ENCODE measurements at regions not wholly inside any gene's neighbourhood (a gene's known extent, or its start where the extent isn't known, plus 50 kb on each side); places are given as distances from the start of the nearest gene placed in this dataset.

DNA sequence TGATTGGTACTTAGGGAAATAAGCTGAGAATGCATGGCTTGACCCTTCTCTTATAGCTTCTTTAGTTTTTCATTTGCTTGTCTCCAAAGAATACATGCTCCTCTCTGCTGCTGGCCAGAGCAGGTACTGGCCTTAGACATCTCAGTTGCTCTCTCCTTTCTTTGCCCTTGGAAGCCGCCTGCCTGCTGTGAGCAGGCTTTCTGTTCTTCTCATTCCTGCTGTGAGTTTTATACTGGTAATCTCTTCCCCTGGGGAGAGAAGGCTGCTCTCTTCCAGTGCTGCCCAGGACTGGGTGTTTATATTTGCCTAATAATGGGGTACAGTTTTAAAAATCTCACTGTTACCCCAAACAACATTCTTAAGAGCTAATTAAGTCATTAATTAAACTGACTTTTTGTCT is 323.5 kb upstream of the LRRC7 start:
- DNase-seq (ENCODE audit: low read depth) = no peak

DNA sequence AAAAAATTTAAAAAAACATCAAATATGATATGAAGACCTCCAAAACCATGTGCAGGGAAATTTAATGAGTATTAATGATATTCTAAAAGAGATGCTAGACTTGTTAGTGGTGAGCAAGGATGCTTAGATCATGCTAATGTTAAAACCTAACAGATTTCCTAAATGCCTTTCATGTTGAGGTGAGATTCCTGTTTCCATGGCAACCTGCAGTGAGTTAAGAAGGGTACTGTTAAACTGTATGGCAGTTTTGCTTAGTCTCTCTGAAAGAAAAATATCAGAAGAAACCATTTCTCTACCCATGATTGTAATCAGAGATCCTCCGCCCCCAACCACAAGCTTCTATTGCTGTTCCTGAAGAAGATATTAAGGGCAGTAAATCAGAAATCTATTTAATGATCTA is 321.6 kb upstream of the LRRC7 start:
- DNase-seq (ENCODE audit: low read depth) = no peak

- no peak for DNase-seq (ENCODE audit: low read depth)
Measured at GRCh38 chr1:69246710-69247109, 321.0 kb upstream of the LRRC7 start.

GRCh38 chr1:69252696-69253095 is 315.0 kb upstream of the LRRC7 start:
- DNase-seq (ENCODE audit: low read depth) = no peak

DNA sequence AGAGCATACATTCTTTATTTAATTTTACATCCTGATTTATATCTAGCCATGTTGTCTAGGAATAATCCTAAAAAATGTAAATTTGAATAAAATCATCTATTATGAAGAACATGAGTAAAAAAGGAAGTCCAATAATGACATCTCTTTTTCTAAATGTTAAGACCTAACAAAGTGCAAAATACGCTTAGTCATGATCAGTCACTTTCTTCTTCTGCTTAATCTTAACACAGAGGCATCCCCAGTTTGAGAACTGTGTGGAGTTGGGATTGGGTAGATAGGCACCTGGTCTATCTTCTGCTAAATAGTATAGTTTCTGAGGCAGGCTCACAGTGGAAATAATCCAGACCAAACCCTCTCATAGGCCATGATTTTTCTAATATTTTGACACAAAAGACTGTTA is 311.7 kb upstream of the LRRC7 start:
- DNase-seq (ENCODE audit: low read depth) = no peak

GRCh38 chr1:69258842-69259241 is 308.9 kb upstream of the LRRC7 start:
- DNase-seq (ENCODE audit: low read depth) = no peak

- DNase-seq (ENCODE audit: low read depth) = no peak
Measured at GRCh38 chr1:69263921-69264391, 303.8 kb upstream of the LRRC7 start.

GRCh38 chr1:69269491-69269890 is 298.2 kb upstream of the LRRC7 start:
- no peak for DNase-seq (ENCODE audit: low read depth)

- DNase-seq (ENCODE audit: low read depth) = no peak
Measured at GRCh38 chr1:69271587-69272125, 296.1 kb upstream of the LRRC7 start.

GRCh38 chr1:69272684-69273083 is 295.0 kb upstream of the LRRC7 start:
- DNase-seq (ENCODE audit: low read depth) = no peak

GRCh38 chr1:69278923-69279322 is 288.8 kb upstream of the LRRC7 start:
- no peak for DNase-seq (ENCODE audit: low read depth)

GRCh38 chr1:69283516-69283915 is 284.2 kb upstream of the LRRC7 start:
- no peak for DNase-seq (ENCODE audit: low read depth)

GRCh38 chr1:69284508-69284907 is 283.2 kb upstream of the LRRC7 start:
- no peak for DNase-seq (ENCODE audit: low read depth)

GRCh38 chr1:69288416-69288815 is 279.3 kb upstream of the LRRC7 start:
- DNase-seq (ENCODE audit: low read depth) = no peak

- peak; percentile 12 for DNase-seq (ENCODE audit: low read depth)
Measured at GRCh38 chr1:69290291-69290690, 277.4 kb upstream of the LRRC7 start.

DNA sequence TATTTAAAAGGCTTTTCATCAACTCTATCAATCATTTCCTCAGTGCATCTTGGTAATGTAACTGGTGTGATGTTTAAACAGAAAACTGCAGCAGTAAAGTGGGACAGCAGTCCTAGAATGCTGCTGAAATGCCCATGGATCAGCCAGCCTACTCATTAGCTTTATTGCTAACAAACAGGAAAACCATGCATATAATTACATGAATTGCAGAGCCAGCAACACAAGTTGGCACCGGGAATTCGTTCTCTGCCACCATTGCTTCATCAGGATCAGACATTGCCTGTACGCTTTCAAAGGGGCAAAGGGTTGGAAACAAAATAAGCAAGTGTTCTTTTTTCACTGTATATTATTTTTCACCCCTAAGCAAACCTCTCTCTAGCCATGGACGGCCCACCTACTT is 276.2 kb upstream of the LRRC7 start:
- no peak for DNase-seq (ENCODE audit: low read depth)

DNA sequence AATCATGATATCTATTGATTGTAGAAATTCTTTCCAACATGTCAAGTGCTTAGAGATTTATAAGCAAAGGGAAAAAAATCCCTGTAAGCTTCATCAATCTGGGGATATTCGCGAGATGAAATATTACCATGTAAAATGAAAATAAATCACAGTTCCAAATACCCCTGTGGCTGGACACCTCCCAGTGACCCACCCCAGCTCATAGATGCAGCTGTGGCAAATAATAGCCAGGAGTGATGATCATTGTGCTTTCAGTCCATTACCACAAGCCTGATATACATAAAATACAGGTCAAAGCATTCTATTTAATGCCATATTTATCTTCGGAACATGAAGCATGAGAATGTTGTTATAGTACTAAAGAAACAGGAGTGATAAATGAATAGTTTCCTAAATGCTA is 274.9 kb upstream of the LRRC7 start:
- DNase-seq (ENCODE audit: low read depth) = no peak

DNA sequence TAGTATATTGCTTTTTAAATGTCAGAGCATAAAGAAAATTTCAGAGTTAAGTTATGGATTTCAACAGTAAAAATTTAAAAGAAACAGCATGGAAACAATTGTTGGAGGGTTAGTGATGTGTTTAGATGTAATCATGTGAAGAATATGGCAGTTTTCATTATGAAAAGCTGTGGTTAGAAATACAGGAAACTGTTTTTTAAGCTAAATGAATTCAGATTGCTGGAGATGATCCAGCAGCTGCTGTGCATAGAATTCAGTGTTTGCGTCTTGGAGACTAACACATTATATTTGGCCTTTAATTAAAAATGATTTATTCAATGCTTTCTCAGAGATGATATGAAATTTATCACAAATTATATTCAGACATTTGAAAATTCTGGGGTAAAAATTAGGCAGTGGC is 273.6 kb upstream of the LRRC7 start:
- DNase-seq (ENCODE audit: low read depth) = no peak

DNA sequence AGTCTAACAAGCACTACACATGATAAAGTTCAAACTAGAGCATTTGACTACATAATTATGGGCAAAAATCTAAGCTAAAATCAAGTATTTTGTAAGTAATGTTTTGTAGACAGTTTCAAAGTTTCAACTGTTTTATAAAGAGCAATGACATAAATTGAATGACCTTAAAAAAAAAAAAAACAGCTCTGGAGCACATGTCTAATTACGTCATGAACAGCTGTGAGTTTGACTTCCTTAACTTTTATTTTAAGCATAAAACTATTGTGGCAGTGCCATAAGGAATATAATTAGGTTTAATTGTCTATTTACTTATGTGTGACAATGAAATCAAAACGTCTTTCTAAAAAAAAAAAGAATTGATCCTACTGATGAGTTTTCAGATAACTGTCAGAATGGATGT is 272.5 kb upstream of the LRRC7 start:
- DNase-seq (ENCODE audit: low read depth) = no peak

- DNase-seq (ENCODE audit: low read depth) = no peak
Measured at GRCh38 chr1:69305621-69306020, 262.1 kb upstream of the LRRC7 start.

DNA sequence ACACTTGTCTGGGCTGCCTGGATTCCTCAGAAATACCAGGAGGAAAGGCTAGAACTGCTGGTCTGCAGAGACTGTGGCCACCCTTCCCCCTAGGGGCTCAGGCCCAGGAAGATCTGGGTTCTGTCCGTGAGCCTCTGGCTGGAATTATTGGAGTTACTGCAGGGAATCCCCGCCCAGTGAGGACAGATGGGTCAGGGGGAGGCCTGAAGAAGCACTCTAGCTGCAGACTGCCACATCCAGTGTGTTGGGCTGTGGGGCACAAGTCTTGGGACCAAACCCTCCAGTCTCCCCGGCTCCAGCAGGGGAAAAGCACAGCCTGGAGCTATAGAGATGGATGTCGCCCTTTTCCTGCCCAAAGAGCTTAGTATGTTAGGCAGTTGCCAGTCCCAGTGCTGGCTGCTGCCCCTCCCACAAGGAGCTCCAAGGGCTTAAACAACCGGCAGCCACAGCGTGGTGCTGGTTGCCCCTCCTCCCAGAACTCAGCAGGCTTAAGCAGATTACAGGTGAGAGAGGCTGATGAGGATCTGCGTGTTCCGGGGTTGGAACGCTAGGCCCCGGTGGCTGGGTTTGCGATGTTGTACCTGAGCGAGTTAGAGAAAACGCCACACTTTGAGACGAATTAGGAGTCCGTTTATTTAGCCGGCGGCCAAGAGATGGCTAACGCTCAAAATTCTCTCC is 255.5 kb upstream of the LRRC7 start:
- DNase-seq (ENCODE audit: low read depth) = no peak

DNA sequence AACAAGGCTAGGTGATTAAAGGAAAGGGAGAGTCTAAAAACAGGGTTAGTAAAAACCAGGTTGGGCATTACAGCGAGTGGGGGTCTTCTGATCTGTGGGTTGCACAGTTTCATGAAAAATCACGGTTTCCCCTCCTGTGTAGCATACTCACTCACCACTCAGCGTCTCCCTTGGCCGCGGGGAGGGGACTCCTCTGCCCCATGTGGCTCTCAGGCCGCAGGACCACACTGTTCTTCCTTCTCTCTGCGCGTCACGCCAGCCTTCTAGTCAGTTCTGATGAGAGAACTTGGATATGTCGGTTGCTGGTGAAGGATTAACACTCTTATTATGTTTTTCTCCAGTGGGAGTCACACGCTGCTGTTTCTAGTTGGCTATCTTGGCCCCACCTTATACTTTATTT is 254.6 kb upstream of the LRRC7 start:
- no peak for DNase-seq (ENCODE audit: low read depth)

DNA sequence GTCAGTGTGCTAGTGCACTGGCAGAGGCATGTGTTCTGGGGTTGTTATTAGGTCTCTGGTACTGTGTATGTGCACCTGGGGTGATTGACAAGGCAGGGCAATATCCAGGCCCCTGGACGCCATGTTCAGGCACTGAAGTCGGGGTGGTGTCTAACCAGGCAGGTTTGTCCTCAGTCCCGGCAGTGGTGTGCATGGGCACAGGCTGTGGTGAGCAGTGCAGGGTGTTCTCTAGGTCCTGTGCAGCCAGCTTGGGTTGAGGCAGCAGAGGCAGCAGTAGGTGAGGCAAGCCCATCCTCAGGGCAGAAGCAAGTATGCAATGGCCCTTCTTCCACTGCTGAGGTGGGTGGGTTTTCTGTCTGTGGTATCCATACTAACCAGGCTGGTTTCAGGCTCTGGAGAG is 252.3 kb upstream of the LRRC7 start:
- no peak for DNase-seq (ENCODE audit: low read depth)

- DNase-seq (ENCODE audit: low read depth) = no peak
Measured at GRCh38 chr1:69315823-69316222, 251.9 kb upstream of the LRRC7 start.

Data from fibroblast of gingiva (primary cell).